ENCODE measurements at regions not wholly inside any gene's neighbourhood (a gene's known extent, or its start where the extent isn't known, plus 50 kb on each side); places are given as distances from the start of the nearest gene placed in this dataset.

- DNase-seq (ENCODE audit: insufficient read length, low spot score) (no peak), FAIRE-seq (no peak)
- TF ChIP-seq SPI1 (IDR thresholded peaks at IDR 0.05; ENCODE audit: low read depth, low read length), result no peak
- TF ChIP-seq POLR2AphosphoS5 (IDR thresholded peaks at IDR 0.05; ENCODE audit: low read depth, low read length), result no peak
- no peak for TF ChIP-seq POLR2A (IDR thresholded peaks at IDR 0.05; ENCODE audit: low read depth, low read length)
- TF ChIP-seq PAX5 (IDR thresholded peaks at IDR 0.05; ENCODE audit: insufficient read depth, low read length, severe bottlenecking), result no peak
- TF ChIP-seq TAF1 (IDR thresholded peaks at IDR 0.05; ENCODE audit: low read depth, low read length), result no peak
- TF ChIP-seq POU2F2 (IDR thresholded peaks at IDR 0.05; ENCODE audit: low read depth, low read length), result no peak
Measured at GRCh38 chr2:13986119-13986720, 646.3 kb upstream of the LRATD1 start.

- no peak for DNase-seq (ENCODE audit: insufficient read length, low spot score)
- no peak for FAIRE-seq
- TF ChIP-seq POLR2A (IDR thresholded peaks at IDR 0.05; ENCODE audit: low read depth, low read length) (no peak), POLR2AphosphoS5 (IDR thresholded peaks at IDR 0.05; ENCODE audit: low read depth, low read length) (no peak), SPI1 (IDR thresholded peaks at IDR 0.05; ENCODE audit: low read depth, low read length) (no peak), TAF1 (IDR thresholded peaks at IDR 0.05; ENCODE audit: low read depth, low read length) (no peak), PAX5 (IDR thresholded peaks at IDR 0.05; ENCODE audit: insufficient read depth, low read length, severe bottlenecking) (no peak), POU2F2 (IDR thresholded peaks at IDR 0.05; ENCODE audit: low read depth, low read length) (no peak)
Measured at GRCh38 chr2:13996527-13996926, 636.0 kb upstream of the LRATD1 start.

- no peak for DNase-seq (ENCODE audit: insufficient read length, low spot score)
- no peak for FAIRE-seq
- no peak for TF ChIP-seq POU2F2 (IDR thresholded peaks at IDR 0.05; ENCODE audit: low read depth, low read length)
- TF ChIP-seq TAF1 (IDR thresholded peaks at IDR 0.05; ENCODE audit: low read depth, low read length), result no peak
- TF ChIP-seq PAX5 (IDR thresholded peaks at IDR 0.05; ENCODE audit: insufficient read depth, low read length, severe bottlenecking), result no peak
- TF ChIP-seq POLR2AphosphoS5 (IDR thresholded peaks at IDR 0.05; ENCODE audit: low read depth, low read length), result no peak
- no peak for TF ChIP-seq SPI1 (IDR thresholded peaks at IDR 0.05; ENCODE audit: low read depth, low read length)
- TF ChIP-seq POLR2A (IDR thresholded peaks at IDR 0.05; ENCODE audit: low read depth, low read length), result no peak
Measured at GRCh38 chr2:14011190-14011589, 621.3 kb upstream of the LRATD1 start.

GRCh38 chr2:14015113-14015630, 617.3 kb upstream of the LRATD1 start:
- DNase-seq (ENCODE audit: insufficient read length, low spot score) (no peak), FAIRE-seq (no peak)
- TF ChIP-seq POLR2A (IDR thresholded peaks at IDR 0.05; ENCODE audit: low read depth, low read length) (no peak), TAF1 (IDR thresholded peaks at IDR 0.05; ENCODE audit: low read depth, low read length) (no peak), POLR2AphosphoS5 (IDR thresholded peaks at IDR 0.05; ENCODE audit: low read depth, low read length) (no peak)

GRCh38 chr2:14016289-14016955, 616.1 kb upstream of the LRATD1 start:
- no peak for FAIRE-seq
- no peak for DNase-seq (ENCODE audit: insufficient read length, low spot score)
- no peak for TF ChIP-seq TAF1 (IDR thresholded peaks at IDR 0.05; ENCODE audit: low read depth, low read length)
- no peak for TF ChIP-seq POLR2A (IDR thresholded peaks at IDR 0.05; ENCODE audit: low read depth, low read length)
- no peak for TF ChIP-seq POU2F2 (IDR thresholded peaks at IDR 0.05; ENCODE audit: low read depth, low read length)
- TF ChIP-seq SPI1 (IDR thresholded peaks at IDR 0.05; ENCODE audit: low read depth, low read length), result no peak
- no peak for TF ChIP-seq POLR2AphosphoS5 (IDR thresholded peaks at IDR 0.05; ENCODE audit: low read depth, low read length)

- DNase-seq (ENCODE audit: insufficient read length, low spot score) (no peak), FAIRE-seq (no peak)
- TF ChIP-seq POU2F2 (IDR thresholded peaks at IDR 0.05; ENCODE audit: low read depth, low read length) (no peak), PAX5 (IDR thresholded peaks at IDR 0.05; ENCODE audit: insufficient read depth, low read length, severe bottlenecking) (no peak), TAF1 (IDR thresholded peaks at IDR 0.05; ENCODE audit: low read depth, low read length) (no peak), POLR2A (IDR thresholded peaks at IDR 0.05; ENCODE audit: low read depth, low read length) (no peak), SPI1 (IDR thresholded peaks at IDR 0.05; ENCODE audit: low read depth, low read length) (no peak), POLR2AphosphoS5 (IDR thresholded peaks at IDR 0.05; ENCODE audit: low read depth, low read length) (no peak)
Measured at GRCh38 chr2:14018620-14019019, 613.9 kb upstream of the LRATD1 start.

GRCh38 chr2:14023558-14023957, 609.0 kb upstream of the LRATD1 start:
- FAIRE-seq (no peak), DNase-seq (ENCODE audit: insufficient read length, low spot score) (no peak)
- no peak for TF ChIP-seq POLR2A (IDR thresholded peaks at IDR 0.05; ENCODE audit: low read depth, low read length)

GRCh38 chr2:14039134-14039533, 593.4 kb upstream of the LRATD1 start:
- DNase-seq (ENCODE audit: insufficient read length, low spot score) (no peak), FAIRE-seq (no peak)
- no peak for TF ChIP-seq TAF1 (IDR thresholded peaks at IDR 0.05; ENCODE audit: low read depth, low read length)
- no peak for TF ChIP-seq POU2F2 (IDR thresholded peaks at IDR 0.05; ENCODE audit: low read depth, low read length)
- TF ChIP-seq PAX5 (IDR thresholded peaks at IDR 0.05; ENCODE audit: insufficient read depth, low read length, severe bottlenecking), result no peak
- no peak for TF ChIP-seq SPI1 (IDR thresholded peaks at IDR 0.05; ENCODE audit: low read depth, low read length)

- DNase-seq (ENCODE audit: insufficient read length, low spot score) (no peak), FAIRE-seq (no peak)
Measured at GRCh38 chr2:14047491-14047890, 585.0 kb upstream of the LRATD1 start.

GRCh38 chr2:14051401-14051800, 581.1 kb upstream of the LRATD1 start:
- TF ChIP-seq POU2F2 (IDR thresholded peaks at IDR 0.05; ENCODE audit: low read depth, low read length) (no peak), POLR2A (IDR thresholded peaks at IDR 0.05; ENCODE audit: low read depth, low read length) (no peak), POLR2AphosphoS5 (IDR thresholded peaks at IDR 0.05; ENCODE audit: low read depth, low read length) (no peak), SPI1 (IDR thresholded peaks at IDR 0.05; ENCODE audit: low read depth, low read length) (no peak), TAF1 (IDR thresholded peaks at IDR 0.05; ENCODE audit: low read depth, low read length) (no peak), PAX5 (IDR thresholded peaks at IDR 0.05; ENCODE audit: insufficient read depth, low read length, severe bottlenecking) (no peak)
- FAIRE-seq (no peak), DNase-seq (ENCODE audit: insufficient read length, low spot score) (no peak)

More at GRCh38 chr2:14047491-14047890, 585.0 kb upstream of the LRATD1 start:
- TF ChIP-seq PAX5 (IDR thresholded peaks at IDR 0.05; ENCODE audit: insufficient read depth, low read length, severe bottlenecking), result no peak
- TF ChIP-seq SPI1 (IDR thresholded peaks at IDR 0.05; ENCODE audit: low read depth, low read length), result no peak
- TF ChIP-seq POLR2A (IDR thresholded peaks at IDR 0.05; ENCODE audit: low read depth, low read length), result no peak
- no peak for TF ChIP-seq POLR2AphosphoS5 (IDR thresholded peaks at IDR 0.05; ENCODE audit: low read depth, low read length)
- no peak for TF ChIP-seq POU2F2 (IDR thresholded peaks at IDR 0.05; ENCODE audit: low read depth, low read length)
- no peak for TF ChIP-seq TAF1 (IDR thresholded peaks at IDR 0.05; ENCODE audit: low read depth, low read length)
